ENCODE measurements at regions not wholly inside any gene's neighbourhood (a gene's known extent, or its start where the extent isn't known, plus 50 kb on each side); places are given as distances from the start of the nearest gene placed in this dataset.
A peak's percentile ranks its signal among the peaks of the same experiment; 100 is the strongest.
"Not testable (repeated sequence)": the region's sequence is repeated elsewhere in the genome, so short reads cannot be mapped to it uniquely, and the experiment has no call there.

DNA sequence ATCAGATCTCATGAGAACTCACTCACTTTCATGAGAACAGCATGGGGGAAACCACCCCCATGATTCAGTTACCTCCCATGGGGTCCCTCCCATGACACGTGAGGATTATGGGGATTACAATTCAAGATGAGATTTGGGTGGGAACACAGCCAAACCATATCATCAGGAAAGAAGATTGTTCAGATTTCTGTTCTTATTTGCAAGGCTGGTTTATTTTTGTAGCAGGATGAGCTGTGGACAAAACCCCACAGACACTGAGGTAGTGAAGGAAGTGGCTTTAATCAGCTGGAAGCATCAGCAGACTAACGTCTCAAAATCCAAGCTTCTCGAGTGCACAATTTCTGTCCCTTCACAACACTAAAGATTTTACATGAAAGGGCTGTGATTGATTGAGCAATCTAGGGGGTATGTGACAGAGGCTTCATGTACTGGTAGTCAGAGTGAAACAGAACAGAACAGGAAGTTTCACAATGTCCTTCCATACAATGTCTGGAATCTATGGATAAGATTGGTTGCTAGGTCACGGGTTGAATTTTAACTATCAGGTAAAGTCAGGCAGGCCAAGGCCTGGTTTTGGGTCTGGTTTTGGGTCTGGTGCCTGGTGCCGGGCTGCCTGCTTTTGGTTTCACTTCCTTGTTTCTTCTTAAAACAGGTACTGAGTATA lies 91.3 kb upstream of the ZNF366 start:
- no peak for DNase-seq

DNA sequence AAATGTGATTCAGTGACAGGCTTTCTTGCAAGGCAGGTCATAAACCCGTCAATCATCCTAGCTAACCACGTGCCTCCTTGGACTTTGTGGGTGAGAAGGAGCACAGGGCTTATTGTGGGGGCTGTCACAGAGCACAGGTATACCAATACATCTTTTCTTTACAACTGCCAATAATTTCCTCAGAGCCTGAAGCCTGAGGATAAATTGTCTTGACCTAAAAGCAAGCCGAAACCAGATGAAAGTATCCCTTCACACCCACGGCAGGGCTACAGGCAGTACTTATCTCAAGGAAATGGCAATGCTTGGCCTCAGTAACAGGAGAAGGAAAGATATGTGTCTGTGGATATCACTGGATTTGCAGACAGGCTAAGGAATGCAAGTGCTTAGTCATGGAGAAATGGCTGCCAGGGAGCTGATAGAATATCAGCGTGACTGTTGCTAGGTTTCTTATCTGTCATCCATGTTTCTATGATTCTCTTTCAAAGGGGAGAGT lies 90.3 kb upstream of the ZNF366 start:
- DNase-seq: peak in 1 of 56 donors; percentile 3

DNA sequence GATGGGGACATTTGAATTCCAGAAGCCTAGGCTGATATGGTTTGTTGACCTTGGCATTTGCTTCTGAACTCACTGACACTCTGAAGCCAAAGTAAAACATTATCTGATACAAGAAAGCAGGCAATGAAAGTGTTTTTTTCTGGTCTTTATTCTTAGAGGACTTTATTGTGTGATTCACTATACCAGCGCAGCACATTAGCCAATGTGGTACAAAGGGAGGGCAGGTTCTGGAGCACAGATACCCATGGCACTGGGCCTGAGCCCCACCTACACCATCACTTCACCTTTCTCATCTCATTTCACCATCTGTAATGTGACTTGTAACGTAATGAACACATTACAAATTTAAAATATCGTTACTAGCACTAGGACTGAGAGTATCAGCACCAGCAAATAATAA lies 89.7 kb upstream of the ZNF366 start:
- DNase-seq: no peak

DNA sequence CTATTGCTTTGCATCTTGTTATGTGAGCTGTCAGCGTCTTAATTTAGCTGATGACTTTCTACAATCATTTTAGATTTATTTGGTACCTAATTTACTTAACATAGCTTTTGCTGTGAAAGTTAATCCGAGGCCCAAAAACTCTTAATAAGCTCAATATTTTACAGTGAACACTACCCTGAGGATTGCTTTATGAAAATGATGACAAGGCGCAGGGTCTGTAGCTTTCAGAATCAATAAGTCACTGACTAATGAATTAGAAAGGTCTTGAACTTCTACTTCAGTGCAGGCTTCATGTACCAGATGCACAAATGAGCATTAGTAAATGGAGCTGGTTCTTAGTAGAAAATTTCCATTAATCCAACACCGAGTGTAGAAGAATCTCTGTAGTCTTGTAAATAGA lies 81.4 kb upstream of the ZNF366 start:
- no peak for DNase-seq

DNA sequence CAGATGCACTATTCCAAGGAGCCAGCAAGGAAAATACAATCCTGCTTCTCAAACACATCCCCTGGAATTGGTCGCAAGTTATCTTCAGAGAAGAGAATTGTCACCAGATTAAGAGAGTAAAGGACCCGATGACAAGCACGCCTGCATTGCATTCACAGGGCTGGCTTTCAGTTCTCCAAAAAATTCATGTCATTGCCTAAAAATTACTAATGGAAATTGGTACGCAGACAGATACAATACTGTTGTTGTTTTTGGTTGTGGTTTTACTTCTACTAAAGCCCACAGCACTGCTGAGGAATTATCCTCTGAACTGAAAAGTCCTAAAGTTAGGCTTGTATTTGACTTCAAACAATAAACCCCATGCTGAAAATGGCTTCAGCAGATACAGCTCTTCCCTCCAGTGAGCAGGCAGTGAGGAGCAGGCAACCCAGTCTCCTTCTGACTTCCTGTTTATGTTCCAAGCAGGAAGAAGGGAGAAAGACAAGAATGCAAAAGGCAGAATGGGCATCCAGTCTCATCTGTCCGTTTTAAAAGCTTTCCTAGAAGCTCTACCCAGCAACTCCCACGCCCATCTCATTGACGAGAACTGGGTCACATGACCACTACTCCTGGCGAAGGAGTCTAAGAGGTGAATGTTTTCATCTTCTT lies 80.6 kb upstream of the ZNF366 start:
- DNase-seq: no peak

DNA sequence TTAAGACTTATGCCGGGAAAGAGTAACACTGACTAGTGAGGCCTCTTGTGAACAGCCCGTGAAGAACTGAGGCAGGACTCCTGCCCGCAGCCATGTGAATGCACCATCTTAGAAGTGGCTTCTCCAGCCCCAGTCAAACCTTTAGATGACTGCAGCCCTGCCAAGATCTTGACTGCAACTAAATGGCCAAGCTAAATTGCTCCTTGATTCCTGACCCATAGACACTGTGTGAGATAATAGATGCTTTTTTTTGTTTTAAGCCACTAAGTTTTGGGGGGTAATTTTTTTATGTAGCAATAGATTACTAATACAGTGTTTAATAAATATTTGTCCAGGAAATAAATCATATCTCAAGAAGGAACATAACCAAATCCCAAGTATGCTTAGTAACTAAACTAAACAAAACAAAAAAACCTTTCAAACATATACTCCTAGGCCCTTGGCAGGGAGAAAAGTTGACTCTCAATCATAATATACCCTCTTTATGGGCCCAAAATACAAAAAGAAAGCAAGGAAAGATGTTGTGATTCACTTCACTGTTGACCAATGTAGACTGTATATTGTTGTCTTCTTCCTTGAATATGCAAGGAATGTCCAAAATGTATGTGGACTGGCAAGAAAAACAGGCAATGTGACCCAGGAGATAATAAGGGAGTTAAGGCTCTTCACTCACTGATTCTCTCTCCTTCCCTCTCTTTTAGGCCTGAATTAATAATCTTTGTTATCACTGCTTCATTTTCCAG lies 79.7 kb upstream of the ZNF366 start:
- DNase-seq: no peak

DNA sequence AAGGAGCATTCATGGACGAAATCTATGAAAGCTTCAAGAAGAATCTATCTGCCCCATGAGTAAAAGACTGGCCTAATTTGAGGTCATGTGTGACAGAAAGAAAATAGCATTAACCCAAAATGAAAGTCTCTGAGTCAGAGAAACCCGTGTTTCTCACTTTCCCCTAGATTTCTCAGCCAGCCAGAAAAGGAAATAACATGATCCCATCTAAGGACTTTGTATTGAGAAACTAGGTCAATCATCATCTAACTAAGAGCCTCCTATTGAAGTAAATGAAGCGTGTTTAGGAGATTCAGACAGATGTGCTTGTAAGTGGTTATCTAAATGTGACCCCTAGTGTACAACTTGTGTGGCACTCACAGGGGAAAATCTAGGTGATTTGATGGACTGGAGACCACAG lies 77.3 kb upstream of the ZNF366 start:
- DNase-seq: no peak

DNA sequence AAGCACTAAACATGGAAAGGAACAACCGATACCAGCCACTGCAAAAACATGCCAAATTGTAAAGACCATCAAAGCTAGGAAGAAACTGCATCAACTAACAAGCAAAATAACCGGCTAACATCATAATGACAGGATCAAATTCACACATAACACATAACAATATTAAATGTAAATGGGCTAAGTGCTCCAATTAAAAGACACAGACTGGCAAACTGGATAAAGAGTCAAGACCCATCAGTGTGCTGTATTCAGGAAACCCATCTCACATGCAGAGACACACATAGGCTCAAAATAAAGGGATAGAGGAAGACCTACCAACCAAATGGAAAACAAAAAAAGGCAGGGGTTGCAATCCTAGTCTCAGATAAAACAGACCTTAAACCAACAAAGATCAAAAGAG lies 72.1 kb upstream of the ZNF366 start:
- not testable (repeated sequence) for DNase-seq

DNA sequence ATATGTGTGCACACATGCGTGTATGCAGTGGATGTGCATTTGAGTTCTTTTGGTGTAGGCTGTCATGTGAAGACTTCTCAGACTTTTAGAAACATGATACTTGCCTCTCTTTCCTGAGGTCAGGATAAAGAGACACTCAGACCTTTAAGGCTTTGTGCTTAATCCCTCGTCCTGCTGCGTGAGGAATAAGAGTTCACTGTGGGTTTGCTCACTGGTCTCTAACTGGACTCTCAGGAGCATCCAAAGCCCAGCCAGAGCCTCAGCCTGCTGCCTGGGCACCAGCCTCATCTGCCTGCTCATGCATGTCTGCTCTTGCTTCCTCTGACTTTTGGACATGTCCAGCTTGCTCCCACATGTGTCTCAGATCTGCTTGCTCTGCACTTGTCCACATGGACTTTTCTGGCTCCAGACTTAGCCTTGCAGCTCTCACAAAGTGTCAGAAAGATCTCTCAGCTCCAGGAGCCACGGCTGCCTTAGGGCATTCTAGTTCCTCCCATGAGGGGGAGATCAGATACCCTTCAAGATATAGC lies 65.1 kb upstream of the ZNF366 start:
- DNase-seq: no peak

GRCh38 chr5:72569408-72569944 lies 62.3 kb upstream of the ZNF366 start:
- DNase-seq: no peak

DNA sequence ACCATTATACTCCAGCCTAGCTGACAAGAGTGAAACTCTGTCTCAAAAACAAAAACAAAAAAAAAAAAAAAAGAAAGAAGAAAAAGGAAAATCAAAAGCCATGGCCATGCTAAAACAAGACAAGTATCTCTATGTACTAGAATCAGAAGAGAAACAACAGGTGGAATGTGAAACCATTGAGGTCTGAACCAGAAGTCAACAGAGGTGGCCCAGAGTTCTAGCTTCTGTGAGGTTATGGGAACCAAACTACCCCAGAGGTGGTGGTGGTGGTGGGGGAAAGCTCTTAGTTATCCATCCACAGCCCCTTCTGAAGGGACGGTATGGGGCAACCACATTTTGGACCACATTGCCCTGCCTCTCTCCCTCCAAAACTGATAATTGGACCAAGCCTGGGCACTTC lies 59.5 kb upstream of the ZNF366 start:
- no peak for DNase-seq

GRCh38 chr5:72565513-72566289 lies 58.5 kb upstream of the ZNF366 start:
- DNase-seq: no peak

- no peak for DNase-seq
Measured at GRCh38 chr5:72562717-72563116, 55.5 kb upstream of the ZNF366 start.

DNA sequence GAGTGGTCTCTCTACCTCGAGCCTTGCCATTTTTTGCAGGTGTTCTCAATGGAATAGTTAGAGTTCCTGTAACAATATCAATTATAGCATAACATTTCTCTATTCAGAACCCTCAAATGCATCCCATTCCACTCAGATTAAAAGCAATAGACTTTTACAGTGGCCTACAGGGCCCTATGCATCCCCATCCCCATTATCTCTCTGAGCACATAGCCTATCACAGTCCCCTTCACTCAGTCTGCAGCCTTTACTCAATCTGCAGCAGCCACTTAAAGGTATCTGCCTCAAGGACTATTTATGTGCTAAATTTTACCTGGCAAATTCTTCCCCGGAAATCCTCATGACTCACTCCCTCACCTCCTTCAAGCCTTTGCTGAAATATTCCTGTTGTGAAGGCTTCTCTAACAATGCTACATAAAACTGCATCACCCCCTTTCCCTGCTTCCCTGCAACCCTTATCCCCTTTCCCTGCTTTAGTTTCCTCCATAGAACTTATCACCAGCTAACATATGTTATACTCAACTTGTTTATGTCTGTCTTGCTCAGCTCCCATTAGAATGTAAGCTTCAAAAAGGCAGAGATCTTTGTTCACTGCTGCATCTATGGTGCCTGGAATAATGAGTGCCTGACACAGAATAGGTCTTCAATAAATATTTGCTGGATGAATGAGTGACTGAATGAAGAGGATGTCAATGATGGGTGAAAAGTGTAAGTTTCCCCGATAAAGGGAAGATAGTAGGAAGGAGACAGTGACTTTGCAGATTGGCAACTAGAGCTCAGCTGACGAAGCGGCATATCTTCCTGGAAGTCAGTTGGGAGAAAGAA lies 54.1 kb upstream of the ZNF366 start:
- DNase-seq: peak in 3 of 56 donors; percentile 1 to 7 (median 2)

- peak in 12 of 56 donors; percentile 2 to 50 (median 22) for DNase-seq
Measured at GRCh38 chr5:72559866-72560766, 52.9 kb upstream of the ZNF366 start.

GRCh38 chr5:72558383-72558782 lies 51.2 kb upstream of the ZNF366 start:
- no peak for DNase-seq

DNA sequence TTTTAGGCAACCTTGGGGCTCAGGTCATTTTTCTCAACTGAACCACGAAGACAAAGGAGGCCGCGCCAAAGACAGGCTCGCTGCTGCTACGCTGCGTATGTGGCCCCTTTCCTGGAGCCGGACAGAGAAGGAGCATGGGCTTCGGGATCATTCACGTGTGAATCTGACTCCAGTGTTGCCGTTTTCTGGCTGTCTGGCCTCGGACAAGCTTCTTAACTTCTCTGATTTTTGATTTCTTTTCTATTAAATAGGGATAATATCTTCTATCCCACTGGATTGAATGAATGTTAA lies 50.8 kb upstream of the ZNF366 start:
- no peak for DNase-seq

DNA sequence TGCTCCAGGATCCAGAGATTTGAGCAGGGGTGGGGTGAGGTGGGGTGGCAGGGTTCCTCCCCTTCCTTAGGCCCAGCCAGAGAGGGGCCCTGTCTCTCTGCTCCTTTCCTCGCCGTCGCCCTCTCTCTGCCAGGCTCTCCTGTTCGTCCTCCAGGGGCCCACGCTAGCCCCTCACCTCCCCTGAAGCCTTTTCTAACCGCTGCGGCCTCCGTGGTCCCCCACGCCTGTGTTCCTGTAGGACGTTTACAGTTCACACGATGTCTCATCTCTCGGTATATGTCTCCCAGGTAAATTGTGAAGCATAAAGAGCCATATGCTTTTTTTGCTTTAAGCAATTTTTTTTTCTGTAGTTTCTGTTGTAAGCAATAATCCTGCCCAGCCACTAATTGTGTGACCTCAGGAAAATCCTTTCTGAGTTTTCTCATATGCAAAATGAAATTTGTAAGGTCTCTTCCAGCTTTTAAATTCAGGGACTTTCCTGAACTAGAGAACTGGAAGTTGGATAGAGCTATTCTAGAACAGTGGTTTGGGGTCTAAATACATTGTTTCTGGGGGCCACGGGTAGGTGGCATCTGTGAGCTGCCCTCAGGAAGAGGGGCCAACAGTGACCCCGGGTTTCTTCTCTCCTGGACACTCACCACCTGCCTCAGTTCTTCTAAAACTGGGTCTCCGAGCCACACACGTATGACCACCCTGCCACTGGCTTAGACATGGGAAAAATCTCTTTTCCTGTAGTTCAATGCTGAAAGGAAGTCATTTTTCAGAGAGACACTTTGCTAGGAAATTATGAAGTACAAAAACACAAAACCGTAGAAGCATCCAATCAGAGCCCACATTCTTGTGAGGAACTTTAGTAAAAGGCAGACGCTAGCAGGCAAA lies 50.2 kb upstream of the ZNF366 start:
- DNase-seq: no peak
